CD4-positive, alpha-beta T cell (primary cell): ENCODE measurements at regions not wholly inside any gene's neighbourhood (a gene's known extent, or its start where the extent isn't known, plus 50 kb on each side); places are given as distances from the start of the nearest gene placed in this dataset.

ENCODE experiments used
- ATAC-seq: fragments of 200-7000 bp; cut with Tn5 transposase; one replicate; pipeline ENCODE4 v1.10.0; 2022; ENCODE audit warnings: mild to moderate bottlenecking; ENCODE audit not compliant: poor library complexity
- CTCF ChIA-PET: fragments of 350-600 bp; sonication (Branson Sonifier 250); formaldehyde crosslinking; loops from one replicate; lab custom pipeline; 2021; ENCODE audit warnings: antibody characterized with exemption, inconsistent platforms; lab: Charles Lee
- POLR2A ChIA-PET: fragments of 350-600 bp; sonication (Branson Sonifier 250); formaldehyde crosslinking; loops from one replicate; lab custom pipeline; 2021; ENCODE audit warnings: antibody characterized with exemption, inconsistent platforms; lab: Charles Lee
- DNase-seq, 14 experiments: peaks; one replicate each; pipeline ENCODE4 v3.0.0-alpha.2; 2013 to 2020; ENCODE audit warnings: mixed read lengths in 2 of 14
- H3K27ac ChIP-seq, 2 donors: one replicate each; pipeline versions ENCODE4 v1.5.1 to v1.7.0; 2013; ENCODE audit warnings: low read length in 2 of 2, low read depth in 1 of 2, mild to moderate bottlenecking in 1 of 2
- H3K27me3 ChIP-seq, 2 experiments: 1 replicate in 1 of 2; 2 replicates in 1 of 2; pipeline versions ENCODE4 v1.6.1 to v1.7.0; 2013; ENCODE audit warnings: low read length in 2 of 2, control low read depth in 1 of 2, mild to moderate bottlenecking in 1 of 2, moderate library complexity in 1 of 2; ENCODE audit not compliant: insufficient read depth in 2 of 2, control insufficient read depth in 1 of 2
- H3K36me3 ChIP-seq: one replicate; pipeline ENCODE4 v1.6.1; 2013; ENCODE audit warnings: low read length, control low read depth; ENCODE audit not compliant: insufficient read depth
- H3K4me1 ChIP-seq: one replicate; pipeline ENCODE4 v1.6.1; 2013; ENCODE audit warnings: low read length, control low read depth; ENCODE audit not compliant: insufficient read depth
- H3K4me3 ChIP-seq: one replicate; pipeline ENCODE4 v1.5.1; 2013; ENCODE audit warnings: mild to moderate bottlenecking, low read length, moderate library complexity
- H3K9me3 ChIP-seq, 2 experiments: 1 replicate in 1 of 2; 2 replicates in 1 of 2; pipeline versions ENCODE4 v1.6.1 to v1.7.0; 2013; ENCODE audit warnings: low read length in 2 of 2, mild to moderate bottlenecking in 2 of 2, control low read depth in 1 of 2, moderate library complexity in 1 of 2; ENCODE audit not compliant: control insufficient read depth in 1 of 2, insufficient read depth in 1 of 2
- H3K27ac Mint-ChIP-seq: one replicate; pipeline ENCODE4 v1.8.0; 2020; ENCODE audit warnings: mixed read lengths
- H3K27me3 Mint-ChIP-seq: one replicate; pipeline ENCODE4 v1.8.0; 2021; ENCODE audit warnings: mixed read lengths
- H3K36me3 Mint-ChIP-seq: one replicate; pipeline ENCODE4 v1.8.0; 2021; ENCODE audit warnings: low read depth, mixed read lengths
- H3K4me1 Mint-ChIP-seq: one replicate; pipeline ENCODE4 v1.8.0; 2021; ENCODE audit warnings: low read depth, mixed read lengths
- H3K4me3 Mint-ChIP-seq: one replicate; pipeline ENCODE4 v1.8.0; 2020; ENCODE audit warnings: mild to moderate bottlenecking, mixed read lengths
- H3K9me3 Mint-ChIP-seq: one replicate; pipeline ENCODE4 v1.8.0; 2020; ENCODE audit warnings: mixed read lengths
- intact Hi-C, 2 experiments: fragments of 100-400 bp; cut with DNase I in 1 of 2; cut with micrococcal nuclease in 1 of 2; formaldehyde crosslinking; loops; one replicate each; pipeline versions ENCODE4 v1.15.1 to v1.9.0; 2023 to 2025; cut with DNase I, micrococcal nuclease
- TF ChIP-seq, protein P1 (sequence below): fragments of 200-600 bp; IDR thresholded peaks from one replicate; pipeline ENCODE4 v1.8.0; 2022; ENCODE audit warnings: antibody characterized with exemption, mild to moderate bottlenecking

DNA sequence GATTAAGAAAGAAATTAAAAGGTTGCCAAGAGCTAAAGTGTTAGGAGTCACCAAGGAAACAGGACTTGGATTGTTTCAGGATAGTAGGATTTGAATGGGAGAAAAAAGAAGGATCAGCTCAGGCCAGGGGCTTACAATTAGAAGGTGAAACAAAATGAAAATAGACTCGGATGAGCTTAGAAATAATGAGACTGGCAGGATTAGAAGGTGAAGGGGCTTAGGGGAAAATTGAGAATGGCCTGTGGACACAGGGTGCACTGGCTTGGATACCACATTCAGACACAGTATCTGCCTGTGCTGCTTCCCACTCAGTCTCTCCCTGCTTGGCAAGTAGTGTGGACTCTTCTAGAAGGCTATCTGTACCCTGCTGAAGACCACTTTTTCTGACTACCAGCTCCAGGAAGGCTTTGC lies 206.1 kb upstream of the ATP10A start:
- POLR2A ChIA-PET, result interaction anchor here (1.7 kb wide), 1 partner anchor 11 kb away, joined by 4 read pairs; no protein-coding TSS in a partner anchor
- H3K4me1 ChIP-seq, result no peaks in the 10 kb centered on the region
- intact Hi-C loops, result loop anchor here in 1 of 2 experiments (5.0 kb wide), 1 partner anchor 33 kb away; no protein-coding TSS in a partner anchor
- DNase-seq, result no peak
- peaks cover 0 to 4% of the 10 kb centered on the region in 2 experiments for H3K27me3 ChIP-seq
- no peak for ATAC-seq
- H3K4me3 ChIP-seq, result no peak overlapping the region
- no peak overlapping the region for H3K27ac ChIP-seq
- TF ChIP-seq, protein P1, sequence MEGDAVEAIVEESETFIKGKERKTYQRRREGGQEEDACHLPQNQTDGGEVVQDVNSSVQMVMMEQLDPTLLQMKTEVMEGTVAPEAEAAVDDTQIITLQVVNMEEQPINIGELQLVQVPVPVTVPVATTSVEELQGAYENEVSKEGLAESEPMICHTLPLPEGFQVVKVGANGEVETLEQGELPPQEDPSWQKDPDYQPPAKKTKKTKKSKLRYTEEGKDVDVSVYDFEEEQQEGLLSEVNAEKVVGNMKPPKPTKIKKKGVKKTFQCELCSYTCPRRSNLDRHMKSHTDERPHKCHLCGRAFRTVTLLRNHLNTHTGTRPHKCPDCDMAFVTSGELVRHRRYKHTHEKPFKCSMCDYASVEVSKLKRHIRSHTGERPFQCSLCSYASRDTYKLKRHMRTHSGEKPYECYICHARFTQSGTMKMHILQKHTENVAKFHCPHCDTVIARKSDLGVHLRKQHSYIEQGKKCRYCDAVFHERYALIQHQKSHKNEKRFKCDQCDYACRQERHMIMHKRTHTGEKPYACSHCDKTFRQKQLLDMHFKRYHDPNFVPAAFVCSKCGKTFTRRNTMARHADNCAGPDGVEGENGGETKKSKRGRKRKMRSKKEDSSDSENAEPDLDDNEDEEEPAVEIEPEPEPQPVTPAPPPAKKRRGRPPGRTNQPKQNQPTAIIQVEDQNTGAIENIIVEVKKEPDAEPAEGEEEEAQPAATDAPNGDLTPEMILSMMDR, result no peak
- Mint-ChIP-seq H3K36me3 (no peaks in the 10 kb centered on the region), H3K27ac (no peak overlapping the region), H3K4me3 (no peak overlapping the region), H3K4me1 (no peaks in the 10 kb centered on the region), H3K27me3 (peaks cover 43% of the 10 kb centered on the region), H3K9me3 (no peaks in the 10 kb centered on the region)
- H3K36me3 ChIP-seq, result no peaks in the 10 kb centered on the region
- CTCF ChIA-PET, result no interaction called here
- no peaks in the 10 kb centered on the region for H3K9me3 ChIP-seq

DNA sequence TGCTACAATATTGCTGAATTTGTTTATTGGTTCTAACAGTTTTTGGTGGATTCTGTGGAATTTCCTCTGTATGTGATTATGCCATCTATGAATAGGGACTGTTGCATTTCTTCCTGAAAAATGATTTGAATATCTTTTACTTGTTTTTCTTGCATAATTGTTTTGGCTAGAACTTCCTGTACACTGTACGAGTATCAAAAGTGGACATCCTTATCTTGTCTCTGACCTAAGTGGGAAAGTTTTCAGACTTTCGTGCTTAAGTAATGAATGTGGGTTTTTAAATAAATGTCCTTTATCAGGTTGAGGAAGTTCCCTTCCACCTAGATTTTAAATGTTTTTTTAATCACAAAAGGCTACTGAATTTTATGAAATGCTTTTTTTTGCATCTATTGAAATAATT lies 203.8 kb upstream of the ATP10A start:
- Mint-ChIP-seq H3K4me3 (no peak overlapping the region), H3K27me3 (peaks cover 31% of the 10 kb centered on the region), H3K36me3 (no peaks in the 10 kb centered on the region), H3K27ac (no peak overlapping the region), H3K4me1 (no peaks in the 10 kb centered on the region), H3K9me3 (no peaks in the 10 kb centered on the region)
- ChIA-PET CTCF (no interaction called here), POLR2A (no interaction called here)
- Histone ChIP-seq H3K27me3 (no peaks in the 10 kb centered on the region), H3K36me3 (no peaks in the 10 kb centered on the region), H3K9me3 (no peaks in the 10 kb centered on the region), H3K27ac (no peak overlapping the region), H3K4me3 (no peak overlapping the region), H3K4me1 (no peaks in the 10 kb centered on the region)
- intact Hi-C loops, result loop anchor here in 1 of 2 experiments (5.0 kb wide), 1 partner anchor 35 kb away; no protein-coding TSS in a partner anchor
- ATAC-seq (no peak), DNase-seq (no peak)
- TF ChIP-seq, protein P1, result no peak

DNA sequence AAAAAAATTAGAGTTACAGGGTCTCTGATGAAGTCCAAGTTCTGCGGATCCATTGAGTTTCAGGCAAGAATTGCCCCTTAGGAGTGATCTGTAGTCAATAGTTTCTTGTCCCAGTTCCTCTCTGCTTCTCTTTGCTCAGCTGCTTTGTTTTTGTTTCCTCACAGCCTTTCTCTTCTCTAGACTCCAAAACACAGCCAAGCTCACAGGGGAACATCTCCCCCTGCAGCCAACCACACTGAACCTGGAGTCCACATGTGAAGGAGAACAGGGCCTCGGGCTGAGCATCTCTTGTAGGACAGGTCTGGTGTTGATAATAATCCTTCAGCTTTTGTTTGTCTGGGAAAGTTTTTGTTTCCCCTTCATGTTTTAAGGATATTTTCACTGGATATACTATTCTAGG lies 202.6 kb upstream of the ATP10A start:
- Histone ChIP-seq H3K4me1 (no peaks in the 10 kb centered on the region), H3K27ac (no peak overlapping the region), H3K4me3 (no peak overlapping the region), H3K27me3 (no peaks in the 10 kb centered on the region), H3K36me3 (no peaks in the 10 kb centered on the region), H3K9me3 (no peaks in the 10 kb centered on the region)
- H3K27me3 Mint-ChIP-seq, result peaks cover 20% of the 10 kb centered on the region
- H3K27ac Mint-ChIP-seq, result no peak overlapping the region
- ChIA-PET POLR2A (no interaction called here), CTCF (no interaction called here)
- intact Hi-C loops, result loop anchor here in 1 of 2 experiments (5.0 kb wide), 1 partner anchor 37 kb away; no protein-coding TSS in a partner anchor
- H3K4me3 Mint-ChIP-seq, result no peak overlapping the region
- no peaks in the 10 kb centered on the region for H3K9me3 Mint-ChIP-seq
- TF ChIP-seq, protein P1, result no peak
- no peaks in the 10 kb centered on the region for H3K36me3 Mint-ChIP-seq
- DNase-seq (no peak), ATAC-seq (no peak)
- H3K4me1 Mint-ChIP-seq, result no peaks in the 10 kb centered on the region
